ENCODE measurements at regions not wholly inside any gene's neighbourhood (a gene's known extent, or its start where the extent isn't known, plus 50 kb on each side); places are given as distances from the start of the nearest gene placed in this dataset.
A peak's percentile ranks its signal among the peaks of the same experiment; 100 is the strongest.
"Not testable (repeated sequence)": the region's sequence is repeated elsewhere in the genome, so short reads cannot be mapped to it uniquely, and the experiment has no call there.

GRCh38 chr3:67940210-67940952, 286.0 kb upstream of the SUCLG2 start:
- TF ChIP-seq CTCF (IDR thresholded peaks at IDR 0.05; ENCODE audit: control extremely low read depth, extremely low read depth): no peak
- Histone ChIP-seq H3K9ac (ENCODE audit: insufficient read depth in 1 of 2, low read length in 2 of 2) (no peak overlapping the region), H3K27me3 (ENCODE audit: control insufficient read depth in 3 of 3, insufficient read depth in 3 of 3, low read length in 2 of 3) (no peaks in the 10 kb centered on the region), H3K4me3 (no peak overlapping the region), H3K27ac (ENCODE audit: low read depth in 1 of 2, low read length in 1 of 2) (no peak overlapping the region), H3K9me3 (ENCODE audit: control insufficient read depth in 4 of 4, insufficient read depth in 3 of 4, low read length in 3 of 4) (no peaks in the 10 kb centered on the region), H3K4me1 (ENCODE audit: control insufficient read depth in 5 of 5, insufficient read depth in 5 of 5, low read length in 5 of 5) (peaks cover 0 to 7% (median 0%) of the 10 kb centered on the region in 5 donors), H3K36me3 (ENCODE audit: control insufficient read depth in 4 of 4, insufficient read depth in 4 of 4, low read length in 4 of 4) (no peaks in the 10 kb centered on the region)
- 66 to 70% methylated on average over 2 of the region's 2 CpGs for WGBS, 2 donors
- peak; percentile 37 for ATAC-seq (ENCODE audit: insufficient read depth, low FRiP score)
- DNase-seq: peak in 2 of 3 donors; percentile 41 to 65

GRCh38 chr3:67937498-67938118, 283.2 kb upstream of the SUCLG2 start:
- DNase-seq (no peak), ATAC-seq (ENCODE audit: insufficient read depth, low FRiP score) (no peak)
- TF ChIP-seq CTCF (IDR thresholded peaks at IDR 0.05; ENCODE audit: control extremely low read depth, extremely low read depth): no peak
- Histone ChIP-seq H3K9me3 (ENCODE audit: control insufficient read depth in 4 of 4, insufficient read depth in 3 of 4, low read length in 3 of 4) (peaks cover 0 to 2% (median 0%) of the 10 kb centered on the region in 4 donors), H3K4me3 (no peak overlapping the region), H3K27ac (ENCODE audit: low read depth in 1 of 2, low read length in 1 of 2) (no peak overlapping the region), H3K9ac (ENCODE audit: insufficient read depth in 1 of 2, low read length in 2 of 2) (no peak overlapping the region), H3K36me3 (ENCODE audit: control insufficient read depth in 4 of 4, insufficient read depth in 4 of 4, low read length in 4 of 4) (no peaks in the 10 kb centered on the region), H3K27me3 (ENCODE audit: control insufficient read depth in 3 of 3, insufficient read depth in 3 of 3, low read length in 2 of 3) (no peaks in the 10 kb centered on the region), H3K4me1 (ENCODE audit: control insufficient read depth in 5 of 5, insufficient read depth in 5 of 5, low read length in 5 of 5) (peaks cover 0 to 7% (median 0%) of the 10 kb centered on the region in 5 donors)
- 52 to 98% methylated on average over 1 of the region's 1 CpG for WGBS, 2 donors

- H3K27ac ChIP-seq (ENCODE audit: low read depth in 1 of 2, low read length in 1 of 2); ATAC-seq (ENCODE audit: insufficient read depth, low FRiP score); H3K4me3 ChIP-seq; H3K9ac ChIP-seq (ENCODE audit: insufficient read depth in 1 of 2, low read length in 2 of 2); H3K27me3 ChIP-seq (ENCODE audit: control insufficient read depth in 3 of 3, insufficient read depth in 3 of 3, low read length in 2 of 3); H3K36me3 ChIP-seq (ENCODE audit: control insufficient read depth in 4 of 4, insufficient read depth in 4 of 4, low read length in 4 of 4); DNase-seq; H3K4me1 ChIP-seq (ENCODE audit: control insufficient read depth in 5 of 5, insufficient read depth in 5 of 5, low read length in 5 of 5); H3K9me3 ChIP-seq (ENCODE audit: control insufficient read depth in 4 of 4, insufficient read depth in 3 of 4, low read length in 3 of 4): not testable (repeated sequence)
- 73 to 90% methylated on average over 4 of the region's 4 CpGs for WGBS, 2 donors
Observed at GRCh38 chr3:67930394-67930793, 276.0 kb upstream of the SUCLG2 start.

- Histone ChIP-seq H3K4me1 (ENCODE audit: control insufficient read depth in 5 of 5, insufficient read depth in 5 of 5, low read length in 5 of 5) (peaks cover 0 to 11% (median 0%) of the 10 kb centered on the region in 5 donors), H3K9me3 (ENCODE audit: control insufficient read depth in 4 of 4, insufficient read depth in 3 of 4, low read length in 3 of 4) (peaks cover 0 to 3% (median 1%) of the 10 kb centered on the region in 4 donors), H3K36me3 (ENCODE audit: control insufficient read depth in 4 of 4, insufficient read depth in 4 of 4, low read length in 4 of 4) (no peaks in the 10 kb centered on the region), H3K9ac (ENCODE audit: insufficient read depth in 1 of 2, low read length in 2 of 2) (no peak overlapping the region), H3K27me3 (ENCODE audit: control insufficient read depth in 3 of 3, insufficient read depth in 3 of 3, low read length in 2 of 3) (no peaks in the 10 kb centered on the region), H3K4me3 (no peak overlapping the region), H3K27ac (ENCODE audit: low read depth in 1 of 2, low read length in 1 of 2) (no peak overlapping the region)
- DNase-seq (no peak), ATAC-seq (ENCODE audit: insufficient read depth, low FRiP score) (no peak)
- no peak for TF ChIP-seq CTCF (IDR thresholded peaks at IDR 0.05; ENCODE audit: control extremely low read depth, extremely low read depth)
Observed at GRCh38 chr3:67923796-67924195, 269.4 kb upstream of the SUCLG2 start.
